Epithelial cell of proximal tubule (primary cell): ENCODE measurements at regions not wholly inside any gene's neighbourhood (a gene's known extent, or its start where the extent isn't known, plus 50 kb on each side); places are given as distances from the start of the nearest gene placed in this dataset.
"Not testable (repeated sequence)": the region's sequence is repeated elsewhere in the genome, so short reads cannot be mapped to it uniquely, and the experiment has no call there.

Experiments
- DNase-seq: peaks from one replicate; pipeline ENCODE4 v3.0.0-alpha.2; 2011; ENCODE audit warnings: low read depth
- H3K4me3 ChIP-seq: 2 replicates; pipeline ENCODE4 v1.5.1; 2011; ENCODE audit warnings: low read depth, mild to moderate bottlenecking, low read length
- CTCF ChIP-seq: conservative IDR thresholded peaks from 2 replicates; pipeline ENCODE4 v1.5.1; 2012; ENCODE audit warnings: low read depth, mild to moderate bottlenecking, low read length

GRCh38 chr4:102397056-102397455 lies 51.8 kb upstream of the SLC39A8 start:
- DNase-seq, H3K4me3 ChIP-seq: not testable (repeated sequence)

GRCh38 chr4:102399021-102399420 lies 53.7 kb upstream of the SLC39A8 start:
- H3K4me3 ChIP-seq, result no peak overlapping the region
- no peak for TF ChIP-seq CTCF
- no peak for DNase-seq

GRCh38 chr4:102400898-102401297 lies 55.6 kb upstream of the SLC39A8 start:
- DNase-seq, result no peak
- TF ChIP-seq CTCF, result no peak
- no peak overlapping the region for H3K4me3 ChIP-seq

- no peak overlapping the region for H3K4me3 ChIP-seq
- TF ChIP-seq CTCF, result no peak
- peak; percentile 25 for DNase-seq
These were observed 56.9 kb upstream of the SLC39A8 start for GRCh38 chr4:102402223-102402622.

GRCh38 chr4:102403116-102403515 lies 57.8 kb upstream of the SLC39A8 start:
- H3K4me3 ChIP-seq, result no peak overlapping the region
- DNase-seq, result no peak
- no peak for TF ChIP-seq CTCF

- no peak overlapping the region for H3K4me3 ChIP-seq
- no peak for DNase-seq
- no peak for TF ChIP-seq CTCF
These were observed 59.2 kb upstream of the SLC39A8 start for GRCh38 chr4:102404431-102404969.

GRCh38 chr4:102405821-102406401 lies 60.6 kb upstream of the SLC39A8 start:
- no peak for DNase-seq
- no peak for TF ChIP-seq CTCF
- H3K4me3 ChIP-seq, result no peak overlapping the region

GRCh38 chr4:102410884-102411283 lies 65.6 kb upstream of the SLC39A8 start:
- H3K4me3 ChIP-seq, DNase-seq: not testable (repeated sequence)
